IMR-90 (cell line): ENCODE measurements at regions not wholly inside any gene's neighbourhood (a gene's known extent, or its start where the extent isn't known, plus 50 kb on each side); places are given as distances from the start of the nearest gene placed in this dataset.

Source experiments
- ATAC-seq: fragments of 200-7000 bp; cut with Tn5 transposase; 2 replicates; pipeline ENCODE4 v1.9.1; 2020; ENCODE audit warnings: low read depth, mild to moderate bottlenecking, moderate library complexity
- BruUV-seq: library from RNA; stranded (reverse); fragments of 400-500 nt; replicated peaks from 2 replicates; lab custom pipeline; 2021; lab: Mats Ljungman, UMichigan
- CTCF ChIA-PET: fragments of 300-600 bp; formaldehyde crosslinking; extraction: SDS; loops from one replicate; lab custom pipeline; 2021; ENCODE audit warnings: antibody characterized with exemption; lab: Yijun Ruan, JAX
- POLR2A ChIA-PET: fragments of 300-600 bp; sonication (Branson Sonifier 250); formaldehyde crosslinking; loops from one replicate; lab custom pipeline; 2022; ENCODE audit warnings: antibody characterized with exemption; ENCODE audit not compliant: unreplicated experiment; lab: Charles Lee
- DNase-seq: peaks from one replicate; pipeline ENCODE4 v3.0.0; 2013
- H2AFZ ChIP-seq: replicated peaks from 2 replicates; pipeline ENCODE3; 2013; ENCODE audit warnings: low read length, mild to moderate bottlenecking; ENCODE audit not compliant: poor library complexity
- H2AK5ac ChIP-seq: 2 replicates; pipeline ENCODE4 v1.6.1; 2013; ENCODE audit warnings: low read depth, low read length, inconsistent platforms
- H2AK9ac ChIP-seq: replicated peaks from 2 replicates; pipeline ENCODE3; 2013; ENCODE audit warnings: mild to moderate bottlenecking, low read depth, low read length, moderate library complexity; ENCODE audit not compliant: poor library complexity
- H2BK120ac ChIP-seq: 2 replicates; pipeline ENCODE4 v1.6.1; 2013; ENCODE audit warnings: low read depth, low read length, inconsistent platforms
- H2BK15ac ChIP-seq: 3 replicates; pipeline ENCODE4 v1.6.1; 2013; ENCODE audit warnings: low read depth, low read length, inconsistent platforms
- H2BK20ac ChIP-seq: 2 replicates; pipeline ENCODE4 v1.6.1; 2013; ENCODE audit warnings: low read depth, mild to moderate bottlenecking, inconsistent platforms, low read length, moderate library complexity
- H2BK5ac ChIP-seq: 2 replicates; pipeline ENCODE4 v1.6.1; 2013; ENCODE audit warnings: mild to moderate bottlenecking, low read depth, low read length, inconsistent platforms; ENCODE audit not compliant: poor library complexity, severe bottlenecking
- H3K14ac ChIP-seq: replicated peaks from 2 replicates; pipeline ENCODE4 v1.6.1; 2013; ENCODE audit warnings: low read depth, low read length, inconsistent platforms
- H3K18ac ChIP-seq: 2 replicates; pipeline ENCODE4 v1.6.1; 2013; ENCODE audit warnings: low read depth, low read length, control low read depth
- H3K23ac ChIP-seq: 2 replicates; pipeline ENCODE4 v1.6.1; 2013; ENCODE audit warnings: low read depth, low read length, inconsistent platforms
- H3K27ac ChIP-seq: 2 replicates; pipeline ENCODE4 v1.5.1; 2013; ENCODE audit warnings: mild to moderate bottlenecking, control low read depth, low read length; ENCODE audit not compliant: insufficient read depth
- H3K27me3 ChIP-seq: 2 replicates; pipeline ENCODE4 v1.6.1; 2013; ENCODE audit warnings: low read length; ENCODE audit not compliant: control insufficient read depth, insufficient read depth
- H3K36me3 ChIP-seq: 2 replicates; pipeline ENCODE4 v1.6.1; 2013; ENCODE audit warnings: low read length, mixed read lengths; ENCODE audit not compliant: control insufficient read depth, insufficient read depth
- H3K4ac ChIP-seq: 2 replicates; pipeline ENCODE4 v1.6.1; 2013; ENCODE audit warnings: low read depth, low read length, inconsistent platforms
- H3K4me1 ChIP-seq: 2 replicates; pipeline ENCODE4 v1.6.1; 2013; ENCODE audit warnings: low read length, mixed read lengths; ENCODE audit not compliant: control insufficient read depth, insufficient read depth
- H3K4me2 ChIP-seq: 2 replicates; pipeline ENCODE4 v1.6.1; 2013; ENCODE audit warnings: low read depth, mild to moderate bottlenecking, control low read depth, low read length, moderate library complexity
- H3K4me3 ChIP-seq: 2 replicates; pipeline ENCODE4 v1.5.1; 2013; ENCODE audit warnings: low read depth, mild to moderate bottlenecking, control low read depth, low read length, moderate library complexity; ENCODE audit not compliant: insufficient read depth
- H3K56ac ChIP-seq: 2 replicates; pipeline ENCODE4 v1.6.1; 2013; ENCODE audit warnings: low read length, inconsistent platforms; ENCODE audit not compliant: insufficient read depth; ENCODE audit errors: extremely low read depth
- H3K79me1 ChIP-seq, 2 experiments: 2 replicates each; pipeline ENCODE4 v1.6.1; 2013; ENCODE audit warnings: low read length in 2 of 2, inconsistent platforms in 1 of 2, low read depth in 1 of 2
- H3K9ac ChIP-seq: 2 replicates; pipeline ENCODE4 v1.6.1; 2013; ENCODE audit warnings: low read depth, low read length, control low read depth
- H3K9me1 ChIP-seq: 2 replicates; pipeline ENCODE4 v1.6.1; 2013; ENCODE audit warnings: low read length, inconsistent platforms; ENCODE audit not compliant: insufficient read depth
- H3K9me3 ChIP-seq: 2 replicates; pipeline ENCODE4 v1.6.1; 2013; ENCODE audit warnings: low read length; ENCODE audit not compliant: control insufficient read depth, insufficient read depth
- H4K20me1 ChIP-seq: 2 replicates; pipeline ENCODE4 v1.6.1; 2013; ENCODE audit warnings: low read length, inconsistent platforms; ENCODE audit not compliant: insufficient read depth
- H4K5ac ChIP-seq: 2 replicates; pipeline ENCODE4 v1.6.1; 2013; ENCODE audit warnings: mild to moderate bottlenecking, low read depth, low read length, control low read depth
- H4K8ac ChIP-seq, 2 experiments: 2 replicates each; pipeline ENCODE4 v1.6.1; 2013; ENCODE audit warnings: low read depth in 2 of 2, low read length in 2 of 2, control low read depth in 1 of 2, inconsistent platforms in 1 of 2
- H4K91ac ChIP-seq: 2 replicates; pipeline ENCODE4 v1.6.1; 2013; ENCODE audit warnings: low read depth, low read length, inconsistent platforms; ENCODE audit not compliant: insufficient read depth
- BHLHE40 ChIP-seq: fragments of 150-350 bp; IDR thresholded peaks from 2 replicates; pipeline ENCODE4 v1.6.1; 2016; ENCODE audit warnings: mild to moderate bottlenecking, low read depth, low read length
- CHD1 ChIP-seq: IDR thresholded peaks from 2 replicates; pipeline ENCODE4 v1.6.1; 2012; ENCODE audit warnings: low read depth, low read length, improper control_type of control experiment
- ELK1 ChIP-seq: fragments of 150-350 bp; IDR thresholded peaks from 2 replicates; pipeline ENCODE4 v1.6.1; 2016; ENCODE audit warnings: low read depth, mild to moderate bottlenecking, low read length, moderate library complexity, borderline replicate concordance
- FOS ChIP-seq: fragments of 150-350 bp; IDR thresholded peaks from 2 replicates; pipeline ENCODE4 v1.6.1; 2016; ENCODE audit warnings: low read depth, low read length
- MAFK ChIP-seq: IDR thresholded peaks from 2 replicates; pipeline ENCODE4 v1.6.1; 2012; ENCODE audit warnings: low read depth, low read length, improper control_type of control experiment
- MAZ ChIP-seq: IDR thresholded peaks from 2 replicates; pipeline ENCODE4 v1.6.1; 2012; ENCODE audit warnings: low read depth, mild to moderate bottlenecking, low read length, improper control_type of control experiment, moderate library complexity, borderline replicate concordance
- MXI1 ChIP-seq: IDR thresholded peaks from 2 replicates; pipeline ENCODE4 v1.6.1; 2012; ENCODE audit warnings: low read depth, mild to moderate bottlenecking, low read length, moderate library complexity, borderline replicate concordance
- NFE2L2 ChIP-seq: fragments of 150-350 bp; IDR thresholded peaks from 2 replicates; pipeline ENCODE4 v1.6.1; 2016; ENCODE audit warnings: low read depth, mild to moderate bottlenecking, low read length
- POLR2A ChIP-seq: IDR thresholded peaks from 2 replicates; pipeline ENCODE4 v1.6.1; 2012; ENCODE audit warnings: mild to moderate bottlenecking, low read depth, low read length
- RAD21 ChIP-seq: IDR thresholded peaks from 2 replicates; pipeline ENCODE4 v1.6.1; 2012; ENCODE audit warnings: low read length, improper control_type of control experiment
- RCOR1 ChIP-seq: IDR thresholded peaks from 2 replicates; pipeline ENCODE4 v1.6.1; 2012; ENCODE audit warnings: mild to moderate bottlenecking, low read length, improper control_type of control experiment; ENCODE audit not compliant: insufficient replicate concordance
- RFX5 ChIP-seq: IDR thresholded peaks from 2 replicates; pipeline ENCODE4 v1.8.0; 2012; ENCODE audit warnings: low read depth, mild to moderate bottlenecking, low read length, moderate library complexity
- SMC3 ChIP-seq: fragments of 150-350 bp; IDR thresholded peaks from 2 replicates; pipeline ENCODE4 v1.6.1; 2016; ENCODE audit warnings: low read depth, mild to moderate bottlenecking, antibody characterized with exemption, low read length, moderate library complexity
- WGBS, 2 experiments: methylation state at CpG; one replicate each; pipeline versions ENCODE4 v1.1.5 to v1.1.7; 2013; ENCODE audit warnings: missing lambda C conversion rate in 2 of 2; ENCODE audit not compliant: insufficient read length in 1 of 2; ENCODE audit errors: extremely low coverage in 2 of 2; 5-methylcytosine and 5-hydroxymethylcytosine counted together
- dilution Hi-C: fragments of 300-500 bp; cut with HindIII; formaldehyde crosslinking; loops from one replicate; pipeline ENCODE4 v1.14.3; 2018; ENCODE audit warnings: low sequenced_read_pairs; ENCODE audit not compliant: unreplicated experiment
- in situ Hi-C: fragments of 300-500 bp; cut with MboI; formaldehyde crosslinking; loops from 3 replicates; pipeline ENCODE4 v1.14.3; 2019; ENCODE audit warnings: low sequenced_read_pairs, inconsistent platforms, mixed read lengths
- intact Hi-C: fragments of 100-400 bp; cut with micrococcal nuclease; formaldehyde crosslinking; loops from 2 replicates; pipeline ENCODE4 v1.10.0; 2022
- TF ChIP-seq, protein P1 (sequence below): fragments of 150-350 bp; IDR thresholded peaks from 2 replicates; pipeline ENCODE4 v1.6.1; 2017; ENCODE audit warnings: mild to moderate bottlenecking, antibody characterized with exemption, low read length, low read depth

DNA sequence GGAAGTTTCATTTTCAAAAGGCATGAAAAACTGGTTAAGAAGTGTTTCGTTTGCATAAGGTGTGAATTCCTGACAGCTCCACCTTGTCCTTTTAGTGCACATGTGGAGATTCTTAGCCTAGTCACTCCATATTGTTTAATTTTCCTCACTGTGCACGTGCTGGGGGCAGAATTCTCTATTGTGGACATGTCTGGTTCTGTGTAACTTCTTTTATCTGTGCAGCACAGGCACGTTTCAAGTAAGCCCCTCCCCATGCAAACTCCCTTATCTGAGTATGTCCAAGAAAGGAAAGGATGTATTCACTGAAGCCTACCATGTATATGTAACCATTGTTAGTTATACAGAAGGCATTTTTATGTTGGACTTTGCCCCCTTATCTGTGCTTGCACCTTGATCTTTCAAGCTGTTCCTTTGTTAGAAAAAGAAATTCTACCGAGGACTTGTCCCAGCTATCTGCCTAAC is 1346.3 kb downstream of the REEP3 start:
- Histone ChIP-seq H3K4ac (no peak overlapping the region), H3K4me2 (no peak overlapping the region), H2BK120ac (no peak overlapping the region), H3K27ac (no peak overlapping the region), H3K9me1 (no peaks in the 10 kb centered on the region), H3K9ac (no peak overlapping the region), H2BK20ac (no peak overlapping the region), H4K91ac (no peak overlapping the region), H2AK9ac (no peak overlapping the region), H3K18ac (no peak overlapping the region), H2BK5ac (no peak overlapping the region), H3K9me3 (peaks cover 5% of the 10 kb centered on the region), H4K5ac (no peak overlapping the region), H3K36me3 (no peaks in the 10 kb centered on the region), H3K4me3 (no peak overlapping the region), H3K56ac (no peak overlapping the region), H2AFZ (no peak overlapping the region), H4K8ac (no peak overlapping the region), H3K79me1 (no peaks in the 10 kb centered on the region), H3K14ac (no peak overlapping the region), H3K23ac (no peak overlapping the region), H3K4me1 (no peaks in the 10 kb centered on the region), H2BK15ac (no peak overlapping the region), H3K27me3 (no peaks in the 10 kb centered on the region), H2AK5ac (no peak overlapping the region), H4K20me1 (no peaks in the 10 kb centered on the region)
- intact Hi-C loops = no loop called here
- in situ Hi-C loops = no loop called here
- POLR2A ChIA-PET = no interaction called here
- DNase-seq (no peak), ATAC-seq (no peak)
- no peak for TF ChIP-seq MAFK
- TF ChIP-seq FOS = no peak
- TF ChIP-seq MXI1 = no peak
- no peak for TF ChIP-seq RAD21
- TF ChIP-seq POLR2A = no peak
- TF ChIP-seq MAZ = no peak
- TF ChIP-seq RFX5 = no peak
- no peak for TF ChIP-seq BHLHE40
- no peak for TF ChIP-seq NFE2L2
- no peak for TF ChIP-seq ELK1
- no peak for TF ChIP-seq SMC3
- no peak for TF ChIP-seq RCOR1
- TF ChIP-seq CHD1 = no peak
- TF ChIP-seq, protein P1, sequence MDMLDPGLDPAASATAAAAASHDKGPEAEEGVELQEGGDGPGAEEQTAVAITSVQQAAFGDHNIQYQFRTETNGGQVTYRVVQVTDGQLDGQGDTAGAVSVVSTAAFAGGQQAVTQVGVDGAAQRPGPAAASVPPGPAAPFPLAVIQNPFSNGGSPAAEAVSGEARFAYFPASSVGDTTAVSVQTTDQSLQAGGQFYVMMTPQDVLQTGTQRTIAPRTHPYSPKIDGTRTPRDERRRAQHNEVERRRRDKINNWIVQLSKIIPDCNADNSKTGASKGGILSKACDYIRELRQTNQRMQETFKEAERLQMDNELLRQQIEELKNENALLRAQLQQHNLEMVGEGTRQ = no peak
- no TSS peak for BruUV-seq
- CTCF ChIA-PET = no interaction called here
- dilution Hi-C loops = no loop called here
- no CpG with 5 or more reads among the region's 4 CpGs for WGBS, 2 experiments
